ENCODE measurements at regions not wholly inside any gene's neighbourhood (a gene's known extent, or its start where the extent isn't known, plus 50 kb on each side); places are given as distances from the start of the nearest gene placed in this dataset.
"Not testable (repeated sequence)": the region's sequence is repeated elsewhere in the genome, so short reads cannot be mapped to it uniquely, and the experiment has no call there.

- H3K4me2 ChIP-seq (ENCODE audit: extremely low read depth, insufficient read depth, low read length): no peak overlapping the region
- no peaks in the 10 kb centered on the region for H3K27me3 ChIP-seq (ENCODE audit: control insufficient read depth, insufficient read depth, low read length)
- H3K36me3 ChIP-seq (ENCODE audit: control insufficient read depth, insufficient read depth, low read length): no peaks in the 10 kb centered on the region
- no peak overlapping the region for H3K27ac ChIP-seq (ENCODE audit: insufficient read depth, low read length)
- no peak for DNase-seq (ENCODE audit: low read depth in 2 of 2)
- H4K20me1 ChIP-seq (ENCODE audit: control insufficient read depth, extremely low read depth, insufficient read depth, low read length): no peaks in the 10 kb centered on the region
- no peak overlapping the region for H2AFZ ChIP-seq (ENCODE audit: low read length)
- TF ChIP-seq, protein P1, sequence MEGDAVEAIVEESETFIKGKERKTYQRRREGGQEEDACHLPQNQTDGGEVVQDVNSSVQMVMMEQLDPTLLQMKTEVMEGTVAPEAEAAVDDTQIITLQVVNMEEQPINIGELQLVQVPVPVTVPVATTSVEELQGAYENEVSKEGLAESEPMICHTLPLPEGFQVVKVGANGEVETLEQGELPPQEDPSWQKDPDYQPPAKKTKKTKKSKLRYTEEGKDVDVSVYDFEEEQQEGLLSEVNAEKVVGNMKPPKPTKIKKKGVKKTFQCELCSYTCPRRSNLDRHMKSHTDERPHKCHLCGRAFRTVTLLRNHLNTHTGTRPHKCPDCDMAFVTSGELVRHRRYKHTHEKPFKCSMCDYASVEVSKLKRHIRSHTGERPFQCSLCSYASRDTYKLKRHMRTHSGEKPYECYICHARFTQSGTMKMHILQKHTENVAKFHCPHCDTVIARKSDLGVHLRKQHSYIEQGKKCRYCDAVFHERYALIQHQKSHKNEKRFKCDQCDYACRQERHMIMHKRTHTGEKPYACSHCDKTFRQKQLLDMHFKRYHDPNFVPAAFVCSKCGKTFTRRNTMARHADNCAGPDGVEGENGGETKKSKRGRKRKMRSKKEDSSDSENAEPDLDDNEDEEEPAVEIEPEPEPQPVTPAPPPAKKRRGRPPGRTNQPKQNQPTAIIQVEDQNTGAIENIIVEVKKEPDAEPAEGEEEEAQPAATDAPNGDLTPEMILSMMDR (conservative IDR thresholded peaks at IDR 0.05 in 1 of 2, IDR thresholded peaks at IDR 0.05 in 1 of 2; ENCODE audit: low read depth in 1 of 2, low read length in 2 of 2): no peak
- H3K4me3 ChIP-seq (replicated peaks in 1 of 4; ENCODE audit: control extremely low read depth in 1 of 4, insufficient read depth in 1 of 4, low read depth in 3 of 4, low read length in 4 of 4): no peak overlapping the region
- H3K4me1 ChIP-seq (ENCODE audit: control insufficient read depth, extremely low read depth, insufficient read depth, low read length): no peaks in the 10 kb centered on the region
- H3K9me3 ChIP-seq (ENCODE audit: control insufficient read depth, insufficient read depth, low read depth, low read length): no peaks in the 10 kb centered on the region
- H3K79me2 ChIP-seq (ENCODE audit: control insufficient read depth, insufficient read depth, low read length): no peaks in the 10 kb centered on the region
- no peak overlapping the region for H3K9ac ChIP-seq (ENCODE audit: insufficient read depth, low read length)
Measured at GRCh38 chr12:74595696-74596095, 58.1 kb downstream of the ATXN7L3B start.

- Histone ChIP-seq H3K9ac (ENCODE audit: insufficient read depth, low read length) (no peak overlapping the region), H3K4me3 (replicated peaks in 1 of 4; ENCODE audit: control extremely low read depth in 1 of 4, insufficient read depth in 1 of 4, low read depth in 3 of 4, low read length in 4 of 4) (no peak overlapping the region), H3K4me2 (ENCODE audit: extremely low read depth, insufficient read depth, low read length) (no peak overlapping the region), H3K27ac (ENCODE audit: insufficient read depth, low read length) (no peak overlapping the region), H2AFZ (ENCODE audit: low read length) (no peak overlapping the region), H3K79me2 (ENCODE audit: control insufficient read depth, insufficient read depth, low read length) (no peaks in the 10 kb centered on the region), H3K36me3 (ENCODE audit: control insufficient read depth, insufficient read depth, low read length) (no peaks in the 10 kb centered on the region), H4K20me1 (ENCODE audit: control insufficient read depth, extremely low read depth, insufficient read depth, low read length) (no peaks in the 10 kb centered on the region), H3K27me3 (ENCODE audit: control insufficient read depth, insufficient read depth, low read length) (no peaks in the 10 kb centered on the region), H3K9me3 (ENCODE audit: control insufficient read depth, insufficient read depth, low read depth, low read length) (no peaks in the 10 kb centered on the region), H3K4me1 (ENCODE audit: control insufficient read depth, extremely low read depth, insufficient read depth, low read length) (no peaks in the 10 kb centered on the region)
- DNase-seq (ENCODE audit: low read depth in 2 of 2): peak in 1 of 2 donors; percentile 32
- no peak for TF ChIP-seq EZH2 (IDR thresholded peaks at IDR 0.05; ENCODE audit: low read length, missing control alignments)
- TF ChIP-seq, protein P1 (conservative IDR thresholded peaks at IDR 0.05 in 1 of 2, IDR thresholded peaks at IDR 0.05 in 1 of 2; ENCODE audit: low read depth in 1 of 2, low read length in 2 of 2): no peak
Measured at GRCh38 chr12:74598819-74599218, 61.2 kb downstream of the ATXN7L3B start.

- no peak overlapping the region for H2AFZ ChIP-seq (ENCODE audit: low read length)
- H3K27ac ChIP-seq (ENCODE audit: insufficient read depth, low read length): no peak overlapping the region
- H3K79me2 ChIP-seq (ENCODE audit: control insufficient read depth, insufficient read depth, low read length): no peaks in the 10 kb centered on the region
- H3K36me3 ChIP-seq (ENCODE audit: control insufficient read depth, insufficient read depth, low read length): no peaks in the 10 kb centered on the region
- TF ChIP-seq, protein P1 (conservative IDR thresholded peaks at IDR 0.05 in 1 of 2, IDR thresholded peaks at IDR 0.05 in 1 of 2; ENCODE audit: low read depth in 1 of 2, low read length in 2 of 2): no peak
- TF ChIP-seq EZH2 (IDR thresholded peaks at IDR 0.05; ENCODE audit: low read length, missing control alignments): no peak
- H3K9ac ChIP-seq (ENCODE audit: insufficient read depth, low read length): no peak overlapping the region
- no peaks in the 10 kb centered on the region for H4K20me1 ChIP-seq (ENCODE audit: control insufficient read depth, extremely low read depth, insufficient read depth, low read length)
- no peak for DNase-seq (ENCODE audit: low read depth in 2 of 2)
- no peaks in the 10 kb centered on the region for H3K4me1 ChIP-seq (ENCODE audit: control insufficient read depth, extremely low read depth, insufficient read depth, low read length)
- no peak overlapping the region for H3K4me2 ChIP-seq (ENCODE audit: extremely low read depth, insufficient read depth, low read length)
- no peaks in the 10 kb centered on the region for H3K27me3 ChIP-seq (ENCODE audit: control insufficient read depth, insufficient read depth, low read length)
- H3K4me3 ChIP-seq (replicated peaks in 1 of 4; ENCODE audit: control extremely low read depth in 1 of 4, insufficient read depth in 1 of 4, low read depth in 3 of 4, low read length in 4 of 4): no peak overlapping the region
- H3K9me3 ChIP-seq (ENCODE audit: control insufficient read depth, insufficient read depth, low read depth, low read length): no peaks in the 10 kb centered on the region
Measured at GRCh38 chr12:74599932-74600331, 62.3 kb downstream of the ATXN7L3B start.

GRCh38 chr12:74600817-74601216, 63.2 kb downstream of the ATXN7L3B start:
- not testable (repeated sequence) for H3K36me3 ChIP-seq (ENCODE audit: control insufficient read depth, insufficient read depth, low read length); H3K27ac ChIP-seq (ENCODE audit: insufficient read depth, low read length); H3K4me3 ChIP-seq (replicated peaks in 1 of 4; ENCODE audit: control extremely low read depth in 1 of 4, insufficient read depth in 1 of 4, low read depth in 3 of 4, low read length in 4 of 4); H4K20me1 ChIP-seq (ENCODE audit: control insufficient read depth, extremely low read depth, insufficient read depth, low read length); H3K27me3 ChIP-seq (ENCODE audit: control insufficient read depth, insufficient read depth, low read length); H3K79me2 ChIP-seq (ENCODE audit: control insufficient read depth, insufficient read depth, low read length); H2AFZ ChIP-seq (ENCODE audit: low read length); DNase-seq (ENCODE audit: low read depth in 2 of 2); H3K9me3 ChIP-seq (ENCODE audit: control insufficient read depth, insufficient read depth, low read depth, low read length); H3K4me1 ChIP-seq (ENCODE audit: control insufficient read depth, extremely low read depth, insufficient read depth, low read length); H3K4me2 ChIP-seq (ENCODE audit: extremely low read depth, insufficient read depth, low read length); H3K9ac ChIP-seq (ENCODE audit: insufficient read depth, low read length)
